ENCODE measurements at regions not wholly inside any gene's neighbourhood (a gene's known extent, or its start where the extent isn't known, plus 50 kb on each side); places are given as distances from the start of the nearest gene placed in this dataset.

- TF ChIP-seq STAT3 (IDR thresholded peaks at IDR 0.05; ENCODE audit: low read depth, low read length) (no peak), MXI1 (IDR thresholded peaks at IDR 0.05; ENCODE audit: low read depth, low read length) (no peak), CTCF (IDR thresholded peaks at IDR 0.05 in 2 of 3, conservative IDR thresholded peaks at IDR 0.05 in 1 of 3; ENCODE audit: control insufficient read depth in 2 of 3, extremely low read depth in 1 of 3, insufficient read depth in 1 of 3, low read depth in 3 of 3, low read length in 3 of 3) (no peak), SUZ12 (IDR thresholded peaks at IDR 0.05; ENCODE audit: unreplicated experiment) (no peak), ZNF274 (IDR thresholded peaks at IDR 0.05; ENCODE audit: insufficient read depth, insufficient read length) (no peak), TBL1XR1 (IDR thresholded peaks at IDR 0.05; ENCODE audit: low read depth, low read length) (no peak), YBX1 (IDR thresholded peaks at IDR 0.05) (no peak), EP300 (IDR thresholded peaks at IDR 0.05; ENCODE audit: borderline replicate concordance in 1 of 2, control insufficient read depth in 1 of 2, low read depth in 2 of 2, low read length in 2 of 2) (no peak)
Measured at GRCh38 chr2:194985258-194985657, 671.8 kb upstream of the SLC39A10 start.

Measured in GM12878 (cell line).